GM06990 (cell line): ENCODE measurements at regions not wholly inside any gene's neighbourhood (a gene's known extent, or its start where the extent isn't known, plus 50 kb on each side); places are given as distances from the start of the nearest gene placed in this dataset.
A peak's percentile ranks its signal among the peaks of the same experiment; 100 is the strongest.

Experiments
- DNase-seq: peaks from one replicate; pipeline ENCODE4 v3.0.0-alpha.2; 2011; ENCODE audit not compliant: insufficient read length; ENCODE audit errors: extremely low read depth
- H3K27me3 ChIP-seq: replicated peaks from 2 replicates; pipeline ENCODE4 v1.6.0; 2011; ENCODE audit warnings: low read length; ENCODE audit not compliant: control insufficient read depth, insufficient read depth
- H3K36me3 ChIP-seq: 2 replicates; pipeline ENCODE4 v1.5.1; 2011; ENCODE audit warnings: low read length; ENCODE audit not compliant: control insufficient read depth, insufficient read depth
- H3K4me3 ChIP-seq: replicated peaks from 2 replicates; pipeline ENCODE4 v1.5.1; 2011; ENCODE audit warnings: low read depth, mild to moderate bottlenecking, control low read depth, low read length
- CTCF ChIP-seq: IDR thresholded peaks from 2 replicates; pipeline ENCODE4 v1.5.1; 2011; ENCODE audit warnings: low read length, control low read depth, mild to moderate bottlenecking, inconsistent platforms; ENCODE audit not compliant: insufficient read depth, poor library complexity, severe bottlenecking

DNA sequence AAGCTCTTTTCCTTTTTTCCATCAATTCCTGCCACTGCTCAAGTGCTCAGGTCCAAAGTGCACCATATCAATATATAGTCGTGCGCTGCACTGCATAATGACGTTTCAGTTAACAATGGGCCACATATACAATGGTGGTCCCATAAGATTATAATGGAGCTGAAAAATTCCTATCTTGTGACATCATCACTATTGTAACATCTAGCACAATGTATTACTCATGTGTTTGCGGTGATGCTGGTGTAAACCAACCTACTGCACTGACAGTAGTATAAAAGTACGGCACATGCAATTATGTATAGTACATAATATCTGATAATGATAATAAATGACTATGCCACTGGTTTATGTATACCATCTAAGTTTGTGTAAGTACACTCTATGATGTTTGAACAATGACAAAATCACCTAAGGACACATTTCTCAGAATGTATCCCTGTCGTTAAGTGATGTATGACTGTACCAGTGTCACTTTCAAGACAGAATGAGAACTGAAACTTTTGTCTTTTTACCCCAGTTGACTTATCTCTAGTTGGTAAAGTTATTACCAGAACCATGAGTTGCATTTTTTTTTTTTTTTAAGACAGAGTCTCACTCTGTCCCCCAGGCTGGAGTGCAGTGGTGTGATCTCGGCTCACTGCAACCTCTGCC lies 53.7 kb upstream of the INSM2 start:
- peak; percentile 29 for DNase-seq
- no peak for TF ChIP-seq CTCF
- no peaks in the 10 kb centered on the region for H3K27me3 ChIP-seq
- no peak overlapping the region for H3K4me3 ChIP-seq
- H3K36me3 ChIP-seq, result no peaks in the 10 kb centered on the region

- no peaks in the 10 kb centered on the region for H3K36me3 ChIP-seq
- no peak for TF ChIP-seq CTCF
- DNase-seq, result no peak
- H3K27me3 ChIP-seq, result no peaks in the 10 kb centered on the region
- no peak overlapping the region for H3K4me3 ChIP-seq
Measured at GRCh38 chr14:35482994-35483515, 50.9 kb upstream of the INSM2 start.
